ENCODE measurements at regions not wholly inside any gene's neighbourhood (a gene's known extent, or its start where the extent isn't known, plus 50 kb on each side); places are given as distances from the start of the nearest gene placed in this dataset.

- 85 to 95% (median 90%) methylated on average over 3 of the region's 3 CpGs for WGBS, 3 donors
- no peaks in the 10 kb centered on the region for H3K9me3 ChIP-seq (ENCODE audit: control insufficient read depth in 2 of 2, insufficient read depth in 1 of 2, low read depth in 1 of 2, low read length in 1 of 2)
- no peak overlapping the region for H3K4me3 ChIP-seq (ENCODE audit: low read depth in 1 of 3, low read length in 3 of 3)
- no peaks in the 10 kb centered on the region for H3K27me3 ChIP-seq (ENCODE audit: control insufficient read depth in 3 of 3, insufficient read depth in 3 of 3, low read length in 3 of 3)
- FAIRE-seq, result no peak
- H3K4me1 ChIP-seq (ENCODE audit: control insufficient read depth in 3 of 3, insufficient read depth in 2 of 3, low read depth in 1 of 3, low read length in 2 of 3), result peaks cover 0 to 3% (median 0%) of the 10 kb centered on the region in 3 donors
- no peak overlapping the region for H3K27ac ChIP-seq (ENCODE audit: low read depth in 1 of 3, low read length in 2 of 3)
- no peak for DNase-seq
- no peaks in the 10 kb centered on the region for H3K36me3 ChIP-seq (ENCODE audit: control insufficient read depth in 3 of 3, insufficient read depth in 2 of 3, low read depth in 1 of 3, low read length in 3 of 3)
Measured at GRCh38 chr20:52497731-52498130, 306.2 kb upstream of the ZFP64 start.

GRCh38 chr20:52496191-52496590 lies 304.6 kb upstream of the ZFP64 start:
- FAIRE-seq, result no peak

GRCh38 chr20:52494244-52494643 lies 302.7 kb upstream of the ZFP64 start:
- Histone ChIP-seq H3K27me3 (ENCODE audit: control insufficient read depth in 3 of 3, insufficient read depth in 3 of 3, low read length in 3 of 3) (no peaks in the 10 kb centered on the region), H3K4me1 (ENCODE audit: control insufficient read depth in 3 of 3, insufficient read depth in 2 of 3, low read depth in 1 of 3, low read length in 2 of 3) (peaks cover 0 to 3% (median 0%) of the 10 kb centered on the region in 3 donors), H3K9me3 (ENCODE audit: control insufficient read depth in 2 of 2, insufficient read depth in 1 of 2, low read depth in 1 of 2, low read length in 1 of 2) (no peaks in the 10 kb centered on the region), H3K4me3 (ENCODE audit: low read depth in 1 of 3, low read length in 3 of 3) (no peak overlapping the region), H3K36me3 (ENCODE audit: control insufficient read depth in 3 of 3, insufficient read depth in 2 of 3, low read depth in 1 of 3, low read length in 3 of 3) (no peaks in the 10 kb centered on the region), H3K27ac (ENCODE audit: low read depth in 1 of 3, low read length in 2 of 3) (no peak overlapping the region)
- FAIRE-seq (no peak), DNase-seq (no peak)
- WGBS, 3 donors, result 50 to 62% (median 55%) methylated on average over 13 of the region's 13 CpGs

More at GRCh38 chr20:52496191-52496590, 304.6 kb upstream of the ZFP64 start:
- no peaks in the 10 kb centered on the region for H3K36me3 ChIP-seq (ENCODE audit: control insufficient read depth in 3 of 3, insufficient read depth in 2 of 3, low read depth in 1 of 3, low read length in 3 of 3)
- H3K4me3 ChIP-seq (ENCODE audit: low read depth in 1 of 3, low read length in 3 of 3), result no peak overlapping the region
- no peaks in the 10 kb centered on the region for H3K9me3 ChIP-seq (ENCODE audit: control insufficient read depth in 2 of 2, insufficient read depth in 1 of 2, low read depth in 1 of 2, low read length in 1 of 2)
- no peak overlapping the region for H3K27ac ChIP-seq (ENCODE audit: low read depth in 1 of 3, low read length in 2 of 3)
- peaks cover 0 to 3% (median 0%) of the 10 kb centered on the region in 3 donors for H3K4me1 ChIP-seq (ENCODE audit: control insufficient read depth in 3 of 3, insufficient read depth in 2 of 3, low read depth in 1 of 3, low read length in 2 of 3)
- no peaks in the 10 kb centered on the region for H3K27me3 ChIP-seq (ENCODE audit: control insufficient read depth in 3 of 3, insufficient read depth in 3 of 3, low read length in 3 of 3)
- WGBS, 3 donors, result 64 to 76% (median 72%) methylated on average over 3 of the region's 3 CpGs
- no peak for DNase-seq

GRCh38 chr20:52493171-52493721 lies 301.7 kb upstream of the ZFP64 start:
- Histone ChIP-seq H3K27me3 (ENCODE audit: control insufficient read depth in 3 of 3, insufficient read depth in 3 of 3, low read length in 3 of 3) (no peaks in the 10 kb centered on the region), H3K27ac (ENCODE audit: low read depth in 1 of 3, low read length in 2 of 3) (peak overlapping the region in 1 of 3 donors; percentile 38), H3K36me3 (ENCODE audit: control insufficient read depth in 3 of 3, insufficient read depth in 2 of 3, low read depth in 1 of 3, low read length in 3 of 3) (no peaks in the 10 kb centered on the region), H3K4me1 (ENCODE audit: control insufficient read depth in 3 of 3, insufficient read depth in 2 of 3, low read depth in 1 of 3, low read length in 2 of 3) (peaks cover 0 to 3% (median 0%) of the 10 kb centered on the region in 3 donors), H3K9me3 (ENCODE audit: control insufficient read depth in 2 of 2, insufficient read depth in 1 of 2, low read depth in 1 of 2, low read length in 1 of 2) (no peaks in the 10 kb centered on the region), H3K4me3 (ENCODE audit: low read depth in 1 of 3, low read length in 3 of 3) (peak overlapping the region in 1 of 3 donors; percentile 18)
- 1 to 3% (median 3%) methylated on average over 9 of the region's 9 CpGs for WGBS, 3 donors
- DNase-seq (peak; percentile 43 to 83), FAIRE-seq (no peak)

- peak in 1 of 2 donors; percentile 11 for DNase-seq
- H3K27me3 ChIP-seq (ENCODE audit: control insufficient read depth in 3 of 3, insufficient read depth in 3 of 3, low read length in 3 of 3), result no peaks in the 10 kb centered on the region
- peaks cover 0 to 3% (median 0%) of the 10 kb centered on the region in 3 donors for H3K4me1 ChIP-seq (ENCODE audit: control insufficient read depth in 3 of 3, insufficient read depth in 2 of 3, low read depth in 1 of 3, low read length in 2 of 3)
- H3K4me3 ChIP-seq (ENCODE audit: low read depth in 1 of 3, low read length in 3 of 3), result no peak overlapping the region
- no peaks in the 10 kb centered on the region for H3K36me3 ChIP-seq (ENCODE audit: control insufficient read depth in 3 of 3, insufficient read depth in 2 of 3, low read depth in 1 of 3, low read length in 3 of 3)
- WGBS, 3 donors, result 81 to 86% (median 83%) methylated on average over 10 of the region's 10 CpGs
- FAIRE-seq, result no peak
- H3K9me3 ChIP-seq (ENCODE audit: control insufficient read depth in 2 of 2, insufficient read depth in 1 of 2, low read depth in 1 of 2, low read length in 1 of 2), result no peaks in the 10 kb centered on the region
- H3K27ac ChIP-seq (ENCODE audit: low read depth in 1 of 3, low read length in 2 of 3), result no peak overlapping the region
Measured at GRCh38 chr20:52490711-52491430, 299.3 kb upstream of the ZFP64 start.

- H3K36me3 ChIP-seq (ENCODE audit: control insufficient read depth in 3 of 3, insufficient read depth in 2 of 3, low read depth in 1 of 3, low read length in 3 of 3), result no peaks in the 10 kb centered on the region
- FAIRE-seq (no peak), DNase-seq (no peak)
- no peak overlapping the region for H3K27ac ChIP-seq (ENCODE audit: low read depth in 1 of 3, low read length in 2 of 3)
- no peaks in the 10 kb centered on the region for H3K27me3 ChIP-seq (ENCODE audit: control insufficient read depth in 3 of 3, insufficient read depth in 3 of 3, low read length in 3 of 3)
- 38 to 55% (median 44%) methylated on average over 2 of the region's 2 CpGs for WGBS, 3 donors
- H3K4me1 ChIP-seq (ENCODE audit: control insufficient read depth in 3 of 3, insufficient read depth in 2 of 3, low read depth in 1 of 3, low read length in 2 of 3), result no peaks in the 10 kb centered on the region
- no peaks in the 10 kb centered on the region for H3K9me3 ChIP-seq (ENCODE audit: control insufficient read depth in 2 of 2, insufficient read depth in 1 of 2, low read depth in 1 of 2, low read length in 1 of 2)
- H3K4me3 ChIP-seq (ENCODE audit: low read depth in 1 of 3, low read length in 3 of 3), result no peak overlapping the region
Measured at GRCh38 chr20:52484438-52484837, 292.9 kb upstream of the ZFP64 start.

GRCh38 chr20:52483382-52483781 lies 291.8 kb upstream of the ZFP64 start:
- Histone ChIP-seq H3K27ac (ENCODE audit: low read depth in 1 of 3, low read length in 2 of 3) (no peak overlapping the region), H3K36me3 (ENCODE audit: control insufficient read depth in 3 of 3, insufficient read depth in 2 of 3, low read depth in 1 of 3, low read length in 3 of 3) (no peaks in the 10 kb centered on the region), H3K27me3 (ENCODE audit: control insufficient read depth in 3 of 3, insufficient read depth in 3 of 3, low read length in 3 of 3) (no peaks in the 10 kb centered on the region), H3K9me3 (ENCODE audit: control insufficient read depth in 2 of 2, insufficient read depth in 1 of 2, low read depth in 1 of 2, low read length in 1 of 2) (no peaks in the 10 kb centered on the region), H3K4me1 (ENCODE audit: control insufficient read depth in 3 of 3, insufficient read depth in 2 of 3, low read depth in 1 of 3, low read length in 2 of 3) (no peaks in the 10 kb centered on the region), H3K4me3 (ENCODE audit: low read depth in 1 of 3, low read length in 3 of 3) (no peak overlapping the region)
- no peak for FAIRE-seq
- no peak for DNase-seq
- WGBS, 3 donors, result 94 to 96% (median 95%) methylated on average over 1 of the region's 1 CpG

GRCh38 chr20:52482044-52482443 lies 290.5 kb upstream of the ZFP64 start:
- WGBS, 3 donors, result 82 to 95% (median 89%) methylated on average over 5 of the region's 5 CpGs

More at GRCh38 chr20:52482044-52482443, 290.5 kb upstream of the ZFP64 start:
- Histone ChIP-seq H3K27me3 (ENCODE audit: control insufficient read depth in 3 of 3, insufficient read depth in 3 of 3, low read length in 3 of 3) (no peaks in the 10 kb centered on the region), H3K27ac (ENCODE audit: low read depth in 1 of 3, low read length in 2 of 3) (no peak overlapping the region), H3K4me3 (ENCODE audit: low read depth in 1 of 3, low read length in 3 of 3) (no peak overlapping the region), H3K4me1 (ENCODE audit: control insufficient read depth in 3 of 3, insufficient read depth in 2 of 3, low read depth in 1 of 3, low read length in 2 of 3) (no peaks in the 10 kb centered on the region), H3K9me3 (ENCODE audit: control insufficient read depth in 2 of 2, insufficient read depth in 1 of 2, low read depth in 1 of 2, low read length in 1 of 2) (no peaks in the 10 kb centered on the region), H3K36me3 (ENCODE audit: control insufficient read depth in 3 of 3, insufficient read depth in 2 of 3, low read depth in 1 of 3, low read length in 3 of 3) (no peaks in the 10 kb centered on the region)
- no peak for FAIRE-seq
- no peak for DNase-seq
